GM06990 (cell line): ENCODE measurements at regions not wholly inside any gene's neighbourhood (a gene's known extent, or its start where the extent isn't known, plus 50 kb on each side); places are given as distances from the start of the nearest gene placed in this dataset.

ENCODE experiments used
- DNase-seq: peaks from one replicate; pipeline ENCODE4 v3.0.0-alpha.2; 2011; ENCODE audit not compliant: insufficient read length; ENCODE audit errors: extremely low read depth
- H3K27me3 ChIP-seq: replicated peaks from 2 replicates; pipeline ENCODE4 v1.6.0; 2011; ENCODE audit warnings: low read length; ENCODE audit not compliant: control insufficient read depth, insufficient read depth
- H3K36me3 ChIP-seq: 2 replicates; pipeline ENCODE4 v1.5.1; 2011; ENCODE audit warnings: low read length; ENCODE audit not compliant: control insufficient read depth, insufficient read depth
- H3K4me3 ChIP-seq: replicated peaks from 2 replicates; pipeline ENCODE4 v1.5.1; 2011; ENCODE audit warnings: low read depth, mild to moderate bottlenecking, control low read depth, low read length
- CTCF ChIP-seq: IDR thresholded peaks from 2 replicates; pipeline ENCODE4 v1.5.1; 2011; ENCODE audit warnings: low read length, control low read depth, mild to moderate bottlenecking, inconsistent platforms; ENCODE audit not compliant: insufficient read depth, poor library complexity, severe bottlenecking

- Histone ChIP-seq H3K36me3 (no peaks in the 10 kb centered on the region), H3K27me3 (no peaks in the 10 kb centered on the region; the same call in 1 of the 2 replicates), H3K4me3 (no peak overlapping the region)
- TF ChIP-seq CTCF, result no peak
- DNase-seq, result no peak
These were observed 68.9 kb upstream of the CREB5 start for GRCh38 chr7:28343462-28343861.

- no peak for TF ChIP-seq CTCF
- DNase-seq, result no peak
- Histone ChIP-seq H3K4me3 (no peak overlapping the region), H3K27me3 (no peaks in the 10 kb centered on the region; the same call in 1 of the 2 replicates), H3K36me3 (no peaks in the 10 kb centered on the region)
These were observed 66.1 kb upstream of the CREB5 start for GRCh38 chr7:28346256-28346655.

GRCh38 chr7:28346676-28347363, 65.5 kb upstream of the CREB5 start:
- no peak for DNase-seq
- TF ChIP-seq CTCF, result no peak

GRCh38 chr7:28347475-28348318, 64.6 kb upstream of the CREB5 start:
- H3K36me3 ChIP-seq, result no peaks in the 10 kb centered on the region
- no peak for DNase-seq
- TF ChIP-seq CTCF, result no peak
- H3K27me3 ChIP-seq, result no peaks in the 10 kb centered on the region; the same call in 1 of the 2 replicates
- no peak overlapping the region for H3K4me3 ChIP-seq

More at GRCh38 chr7:28346676-28347363, 65.5 kb upstream of the CREB5 start:
- H3K4me3 ChIP-seq, result no peak overlapping the region
- H3K27me3 ChIP-seq, result no peaks in the 10 kb centered on the region; the same call in 1 of the 2 replicates
- no peaks in the 10 kb centered on the region for H3K36me3 ChIP-seq

- Histone ChIP-seq H3K4me3 (no peak overlapping the region), H3K36me3 (no peaks in the 10 kb centered on the region), H3K27me3 (no peaks in the 10 kb centered on the region; the same call in 1 of the 2 replicates)
- no peak for TF ChIP-seq CTCF
- no peak for DNase-seq
These were observed 63.7 kb upstream of the CREB5 start for GRCh38 chr7:28348636-28349035.
